ENCODE measurements at regions not wholly inside any gene's neighbourhood (a gene's known extent, or its start where the extent isn't known, plus 50 kb on each side); places are given as distances from the start of the nearest gene placed in this dataset.

- H3K27me3 ChIP-seq = no peaks in the 10 kb centered on the region
- no peaks in the 10 kb centered on the region for H3K9me3 ChIP-seq
- H3K4me3 ChIP-seq = no peak overlapping the region
- 100% methylated on average over 1 of the region's 1 CpG for WGBS
- H3K36me3 ChIP-seq = no peaks in the 10 kb centered on the region
- H3K27ac ChIP-seq = no peak overlapping the region
- DNase-seq (ENCODE audit: low spot score in 2 of 2) = no peak
- no peak for TF ChIP-seq POLR2A (IDR thresholded peaks at IDR 0.05)
- no peak for TF ChIP-seq CTCF (IDR thresholded peaks at IDR 0.05)
- TF ChIP-seq EP300 (IDR thresholded peaks at IDR 0.05) = no peak
- TF ChIP-seq POLR2AphosphoS5 (IDR thresholded peaks at IDR 0.05) = no peak
- H3K4me1 ChIP-seq = peaks cover 2% of the 10 kb centered on the region
Observed at GRCh38 chr12:107464644-107465043, 221.0 kb upstream of the PWP1 start.

- H3K9me3 ChIP-seq = no peaks in the 10 kb centered on the region
- TF ChIP-seq POLR2A (IDR thresholded peaks at IDR 0.05) (no peak), EP300 (IDR thresholded peaks at IDR 0.05) (no peak), CTCF (IDR thresholded peaks at IDR 0.05) (no peak), POLR2AphosphoS5 (IDR thresholded peaks at IDR 0.05) (no peak)
- peaks cover 2% of the 10 kb centered on the region for H3K4me1 ChIP-seq
- no peak overlapping the region for H3K27ac ChIP-seq
- H3K36me3 ChIP-seq = no peaks in the 10 kb centered on the region
- WGBS = 88% methylated on average over 11 of the region's 11 CpGs
- no peaks in the 10 kb centered on the region for H3K27me3 ChIP-seq
- H3K4me3 ChIP-seq = no peak overlapping the region
- no peak for DNase-seq (ENCODE audit: low spot score in 2 of 2)
Observed at GRCh38 chr12:107465625-107466024, 220.0 kb upstream of the PWP1 start.

GRCh38 chr12:107467716-107468115, 217.9 kb upstream of the PWP1 start:
- TF ChIP-seq POLR2A (IDR thresholded peaks at IDR 0.05) (no peak), POLR2AphosphoS5 (IDR thresholded peaks at IDR 0.05) (no peak), EP300 (IDR thresholded peaks at IDR 0.05) (no peak), CTCF (IDR thresholded peaks at IDR 0.05) (no peak)
- no peak for DNase-seq (ENCODE audit: low spot score in 2 of 2)
- H3K27ac ChIP-seq = no peak overlapping the region
- H3K4me3 ChIP-seq = no peak overlapping the region
- peaks cover 2% of the 10 kb centered on the region for H3K4me1 ChIP-seq
- H3K9me3 ChIP-seq = no peaks in the 10 kb centered on the region
- no peaks in the 10 kb centered on the region for H3K27me3 ChIP-seq
- no peaks in the 10 kb centered on the region for H3K36me3 ChIP-seq
- 64% methylated on average over 6 of the region's 6 CpGs for WGBS

- H3K36me3 ChIP-seq = no peaks in the 10 kb centered on the region
- H3K9me3 ChIP-seq = no peaks in the 10 kb centered on the region
- H3K27me3 ChIP-seq = no peaks in the 10 kb centered on the region
- H3K4me1 ChIP-seq = peaks cover 2% of the 10 kb centered on the region
- no peak overlapping the region for H3K4me3 ChIP-seq
- WGBS = 57% methylated on average over 4 of the region's 4 CpGs
- no peak for DNase-seq (ENCODE audit: low spot score in 2 of 2)
- TF ChIP-seq POLR2A (IDR thresholded peaks at IDR 0.05) = no peak
- TF ChIP-seq EP300 (IDR thresholded peaks at IDR 0.05) = no peak
- TF ChIP-seq CTCF (IDR thresholded peaks at IDR 0.05) = no peak
- no peak for TF ChIP-seq POLR2AphosphoS5 (IDR thresholded peaks at IDR 0.05)
- H3K27ac ChIP-seq = no peak overlapping the region
Observed at GRCh38 chr12:107468182-107468581, 217.4 kb upstream of the PWP1 start.

GRCh38 chr12:107469011-107469410, 216.6 kb upstream of the PWP1 start:
- peaks cover 3% of the 10 kb centered on the region for H3K4me1 ChIP-seq
- H3K9me3 ChIP-seq = no peaks in the 10 kb centered on the region
- no peaks in the 10 kb centered on the region for H3K36me3 ChIP-seq
- no peaks in the 10 kb centered on the region for H3K27me3 ChIP-seq
- H3K4me3 ChIP-seq = no peak overlapping the region
- DNase-seq (ENCODE audit: low spot score in 2 of 2) = no peak
- no peak overlapping the region for H3K27ac ChIP-seq
- no peak for TF ChIP-seq POLR2AphosphoS5 (IDR thresholded peaks at IDR 0.05)
- TF ChIP-seq POLR2A (IDR thresholded peaks at IDR 0.05) = no peak
- 73% methylated on average over 4 of the region's 4 CpGs for WGBS

- WGBS = 83% methylated on average over 2 of the region's 8 CpGs
- peaks cover 8% of the 10 kb centered on the region for H3K4me1 ChIP-seq
Observed at GRCh38 chr12:107470645-107471044, 215.0 kb upstream of the PWP1 start.

More at GRCh38 chr12:107470645-107471044, 215.0 kb upstream of the PWP1 start:
- no peak for TF ChIP-seq POLR2AphosphoS5 (IDR thresholded peaks at IDR 0.05)
- no peak for TF ChIP-seq POLR2A (IDR thresholded peaks at IDR 0.05)
- no peak for TF ChIP-seq EP300 (IDR thresholded peaks at IDR 0.05)
- TF ChIP-seq CTCF (IDR thresholded peaks at IDR 0.05) = no peak
- no peak for DNase-seq (ENCODE audit: low spot score in 2 of 2)
- Histone ChIP-seq H3K4me3 (no peak overlapping the region), H3K9me3 (no peaks in the 10 kb centered on the region), H3K27ac (no peak overlapping the region), H3K36me3 (no peaks in the 10 kb centered on the region), H3K27me3 (no peaks in the 10 kb centered on the region)
